Caco-2 (cell line): ENCODE measurements at regions not wholly inside any gene's neighbourhood (a gene's known extent, or its start where the extent isn't known, plus 50 kb on each side); places are given as distances from the start of the nearest gene placed in this dataset.

Source experiments
- BruUV-seq: library from RNA; stranded (reverse); fragments of 400-500 nt; replicated peaks from 2 replicates; lab custom pipeline; 2021; lab: Mats Ljungman, UMichigan
- CTCF ChIA-PET: fragments of 300-600 bp; sonication (Branson Sonifier 250); formaldehyde crosslinking; loops from one replicate; lab custom pipeline; 2022; ENCODE audit warnings: antibody characterized with exemption; lab: Charles Lee
- POLR2A ChIA-PET: fragments of 300-600 bp; sonication (Branson Sonifier 250); formaldehyde crosslinking; loops from one replicate; lab custom pipeline; 2022; ENCODE audit warnings: antibody characterized with exemption; lab: Charles Lee
- DNase-seq, 2 experiments: peaks; one replicate each; pipeline versions ENCODE4 v3.0.0 to v3.0.0-alpha.2; 2020 to 2022
- H3K27me3 ChIP-seq: replicated peaks from 2 replicates; pipeline ENCODE4 v1.6.0; 2011; ENCODE audit warnings: low read length; ENCODE audit not compliant: control insufficient read depth, insufficient read depth
- H3K36me3 ChIP-seq: 2 replicates; pipeline ENCODE4 v1.5.1; 2011; ENCODE audit warnings: low read length; ENCODE audit not compliant: control insufficient read depth, insufficient read depth
- H3K4me1 ChIP-seq: fragments of 250-450 bp; sonication (Bioruptor Pico); 2 replicates; pipeline ENCODE4 v1.5.1; 2020; ENCODE audit warnings: mild to moderate bottlenecking
- H3K4me3 ChIP-seq: 2 replicates; pipeline ENCODE4 v1.5.1; 2011; ENCODE audit warnings: low read depth, mild to moderate bottlenecking, control low read depth, low read length
- H3K9me3 ChIP-seq: fragments of 250-450 bp; sonication (Bioruptor Pico); 2 replicates; pipeline ENCODE4 v1.5.1; 2020; ENCODE audit warnings: mild to moderate bottlenecking, moderate library complexity
- H3K27ac Mint-ChIP-seq: one replicate; pipeline ENCODE4 v1.8.0; 2022; ENCODE audit warnings: mixed read lengths; ENCODE audit not compliant: unreplicated experiment
- H3K27me3 Mint-ChIP-seq: one replicate; pipeline ENCODE4 v1.8.0; 2022; ENCODE audit warnings: mixed read lengths; ENCODE audit not compliant: insufficient read depth, unreplicated experiment
- H3K36me3 Mint-ChIP-seq: one replicate; pipeline ENCODE4 v1.8.0; 2022; ENCODE audit warnings: mild to moderate bottlenecking, mixed read lengths; ENCODE audit not compliant: insufficient read depth, unreplicated experiment
- H3K4me1 Mint-ChIP-seq: one replicate; pipeline ENCODE4 v1.8.0; 2022; ENCODE audit warnings: low read depth, mixed read lengths; ENCODE audit not compliant: unreplicated experiment
- H3K4me3 Mint-ChIP-seq: one replicate; pipeline ENCODE4 v1.8.0; 2022; ENCODE audit warnings: mild to moderate bottlenecking, moderate library complexity, mixed read lengths; ENCODE audit not compliant: unreplicated experiment
- H3K9me3 Mint-ChIP-seq: one replicate; pipeline ENCODE4 v1.8.0; 2022; ENCODE audit warnings: mixed read lengths; ENCODE audit not compliant: unreplicated experiment
- CTCF ChIP-seq, 2 experiments: fragments of 200-600 bp in 1 of 2; IDR thresholded peaks; 1 replicate in 1 of 2; 2 replicates in 1 of 2; pipeline versions ENCODE4 v1.5.1 to v1.8.0; 2011 to 2022; ENCODE audit warnings: antibody characterized with exemption in 1 of 2, control low read depth in 1 of 2, inconsistent platforms in 1 of 2, low read depth in 1 of 2, low read length in 1 of 2, mild to moderate bottlenecking in 1 of 2, moderate library complexity in 1 of 2; ENCODE audit not compliant: insufficient read depth in 1 of 2, severe bottlenecking in 1 of 2, unreplicated experiment in 1 of 2
- intact Hi-C: fragments of 100-400 bp; cut with micrococcal nuclease; formaldehyde crosslinking; loops from one replicate; pipeline ENCODE4 v1.10.0; 2022; ENCODE audit not compliant: unreplicated experiment

GRCh38 chr6:138018297-138018696, 88.9 kb downstream of the PERP start:
- ChIA-PET POLR2A (no interaction called here), CTCF (no interaction called here)
- Mint-ChIP-seq H3K9me3 (peaks cover 31% of the 10 kb centered on the region), H3K36me3 (peaks cover 26% of the 10 kb centered on the region), H3K27me3 (no peaks in the 10 kb centered on the region), H3K27ac (peak overlapping the region; percentile 96), H3K4me3 (peak overlapping the region; percentile 48), H3K4me1 (peaks cover 36% of the 10 kb centered on the region)
- Histone ChIP-seq H3K36me3 (no peaks in the 10 kb centered on the region), H3K9me3 (0 out of 2 replicates have a peak, but pooled peaks cover 5% of the 10 kb centered on the region), H3K27me3 (no peaks in the 10 kb centered on the region), H3K4me3 (no peak overlapping the region), H3K4me1 (peaks cover 57% of the 10 kb centered on the region)
- peak; percentile 45 to 59 for DNase-seq
- TF ChIP-seq CTCF (IDR thresholded peaks at IDR 0.05; ENCODE audit: insufficient read depth in 1 of 2, low read depth in 1 of 2, low read length in 1 of 2, severe bottlenecking in 1 of 2, unreplicated experiment in 1 of 2): no peak
- BruUV-seq: no TSS peak
- intact Hi-C loops: loop anchor here (1.0 kb wide), 1 partner anchor 358 kb away; no protein-coding TSS in a partner anchor

- intact Hi-C loops: no loop called here
- no TSS peak for BruUV-seq
- H3K27me3 Mint-ChIP-seq: no peaks in the 10 kb centered on the region
- CTCF ChIA-PET: no interaction called here
- Histone ChIP-seq H3K27me3 (no peaks in the 10 kb centered on the region), H3K4me3 (no peak overlapping the region), H3K9me3 (0 out of 2 replicates have a peak, but pooled peaks cover 2% of the 10 kb centered on the region), H3K36me3 (no peaks in the 10 kb centered on the region), H3K4me1 (0 out of 2 replicates have a peak, but pooled peaks cover 6% of the 10 kb centered on the region)
- no peak for TF ChIP-seq CTCF (IDR thresholded peaks at IDR 0.05; ENCODE audit: insufficient read depth in 1 of 2, low read depth in 1 of 2, low read length in 1 of 2, severe bottlenecking in 1 of 2, unreplicated experiment in 1 of 2)
- H3K4me3 Mint-ChIP-seq: no peak overlapping the region
- H3K4me1 Mint-ChIP-seq: peaks cover 20% of the 10 kb centered on the region
- DNase-seq: no peak
- no peaks in the 10 kb centered on the region for H3K36me3 Mint-ChIP-seq
- H3K9me3 Mint-ChIP-seq: peaks cover 8% of the 10 kb centered on the region
- POLR2A ChIA-PET: no interaction called here
- H3K27ac Mint-ChIP-seq: no peak overlapping the region
These were observed 81.7 kb downstream of the PERP start for GRCh38 chr6:138025528-138025978.

- ChIA-PET CTCF (no interaction called here), POLR2A (no interaction called here)
- H3K4me1 ChIP-seq: 0 out of 2 replicates have a peak, but pooled peaks cover 2% of the 10 kb centered on the region
- 0 out of 2 replicates have a peak, but pooled peaks cover 2% of the 10 kb centered on the region for H3K9me3 ChIP-seq
- Mint-ChIP-seq H3K9me3 (no peaks in the 10 kb centered on the region), H3K4me1 (peaks cover 14% of the 10 kb centered on the region), H3K4me3 (no peak overlapping the region), H3K36me3 (no peaks in the 10 kb centered on the region), H3K27me3 (no peaks in the 10 kb centered on the region), H3K27ac (no peak overlapping the region)
- TF ChIP-seq CTCF (IDR thresholded peaks at IDR 0.05; ENCODE audit: insufficient read depth in 1 of 2, low read depth in 1 of 2, low read length in 1 of 2, severe bottlenecking in 1 of 2, unreplicated experiment in 1 of 2): no peak
- no peak overlapping the region for H3K4me3 ChIP-seq
- no peaks in the 10 kb centered on the region for H3K27me3 ChIP-seq
- intact Hi-C loops: no loop called here
- H3K36me3 ChIP-seq: no peaks in the 10 kb centered on the region
- DNase-seq: no peak
- no TSS peak for BruUV-seq
These were observed 80.9 kb downstream of the PERP start for GRCh38 chr6:138026342-138026741.
